ENCODE measurements at regions not wholly inside any gene's neighbourhood (a gene's known extent, or its start where the extent isn't known, plus 50 kb on each side); places are given as distances from the start of the nearest gene placed in this dataset.
"Not testable (repeated sequence)": the region's sequence is repeated elsewhere in the genome, so short reads cannot be mapped to it uniquely, and the experiment has no call there.

DNA sequence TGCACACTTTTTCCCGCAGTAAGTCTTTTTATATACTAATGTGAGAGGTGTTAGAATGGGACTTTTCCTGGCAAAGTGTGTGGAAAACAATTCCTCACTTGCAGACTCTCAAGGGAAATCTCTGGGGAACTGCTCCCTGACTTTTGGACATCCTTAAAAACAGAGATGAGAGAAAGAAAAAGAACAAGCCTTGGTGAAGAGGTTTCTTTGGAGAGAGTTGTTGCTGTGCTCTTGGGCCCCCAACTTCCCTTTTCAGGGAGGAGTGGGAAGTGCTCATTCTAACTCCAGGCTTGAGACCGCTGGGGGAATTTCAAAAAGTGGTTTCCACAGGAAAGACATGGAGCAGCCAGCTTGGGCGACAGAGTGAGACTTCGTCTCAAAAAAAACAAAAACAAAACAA is 142.6 kb upstream of the SPRED2 start:
- DNase-seq (ENCODE audit: low read depth in 2 of 2) = no peak

DNA sequence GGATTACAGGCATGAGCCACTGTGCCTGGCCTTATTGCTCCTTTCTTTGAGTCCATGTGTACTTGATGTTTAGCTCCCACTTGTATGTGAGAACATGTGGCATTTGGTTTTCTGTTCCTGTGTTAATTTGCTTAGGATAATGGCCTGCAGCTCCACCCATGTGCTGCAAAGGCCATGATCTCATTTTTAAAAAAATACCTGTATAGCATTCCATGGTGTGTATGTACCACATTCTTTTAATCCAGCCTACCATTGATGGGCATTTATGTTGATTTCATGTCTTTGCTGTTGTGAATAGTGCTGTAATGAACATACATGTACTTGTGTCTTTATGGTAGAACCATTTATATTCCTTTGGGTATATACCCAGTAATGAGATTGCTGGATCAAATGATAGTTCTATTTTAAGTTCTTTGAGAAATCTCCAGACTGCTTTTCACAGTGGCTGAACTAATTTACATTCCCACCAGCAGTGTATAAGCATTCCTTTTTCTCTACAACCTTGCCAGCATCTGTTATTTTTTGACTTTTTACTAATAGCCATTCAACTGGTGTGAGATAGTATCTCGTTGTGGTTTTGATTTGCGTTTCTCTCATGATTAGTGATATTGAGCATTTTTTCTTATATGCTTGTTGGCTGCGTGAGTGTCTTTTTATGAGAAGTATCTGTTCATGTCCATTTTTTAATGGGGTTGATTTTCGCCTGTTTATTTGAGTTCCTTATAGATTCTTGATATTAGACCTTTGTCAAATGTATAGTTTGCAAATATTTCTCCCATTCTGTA is 136.4 kb upstream of the SPRED2 start:
- not testable (repeated sequence) for DNase-seq (ENCODE audit: low read depth in 2 of 2)

DNA sequence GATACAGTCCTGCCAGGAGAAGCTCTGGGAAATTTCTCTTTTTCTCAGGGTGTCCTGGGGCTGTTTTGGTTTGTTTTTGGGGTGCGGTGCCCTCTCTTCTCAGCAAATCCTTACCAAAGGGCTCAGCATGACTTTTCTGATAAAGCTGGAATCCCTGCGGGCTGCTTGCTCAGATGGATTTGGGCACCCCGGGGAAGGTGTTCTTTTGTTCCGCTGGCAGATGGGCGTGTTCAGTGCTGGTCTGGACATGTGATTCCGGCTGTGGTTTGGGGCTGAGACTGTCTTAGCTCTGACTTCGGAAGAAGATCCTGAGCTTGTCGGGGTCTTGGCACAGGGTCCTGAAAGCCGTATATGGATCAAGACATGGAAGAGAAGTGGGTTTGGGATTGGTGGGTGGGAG is 134.2 kb upstream of the SPRED2 start:
- no peak for DNase-seq (ENCODE audit: low read depth in 2 of 2)

DNA sequence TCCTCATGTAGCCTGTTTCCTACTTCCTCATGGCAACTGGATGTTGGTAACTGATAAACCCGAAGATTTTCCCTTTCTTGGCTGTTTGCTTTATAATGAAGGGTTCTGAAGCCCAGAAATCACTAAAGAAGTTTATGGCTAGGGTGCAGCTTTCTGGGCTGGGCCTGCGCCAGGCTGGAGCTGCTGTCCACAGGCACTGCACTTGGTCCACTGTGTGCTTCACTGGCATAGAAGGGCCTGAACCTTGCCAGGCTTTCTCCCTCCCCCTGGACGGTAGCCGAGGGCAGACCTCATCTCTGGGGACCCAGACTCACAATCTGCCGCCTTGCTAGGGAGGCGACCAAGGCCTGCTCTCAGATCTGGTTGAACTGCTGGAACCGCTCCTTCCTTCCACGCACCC is 133.3 kb upstream of the SPRED2 start:
- DNase-seq (ENCODE audit: low read depth in 2 of 2) = no peak

DNA sequence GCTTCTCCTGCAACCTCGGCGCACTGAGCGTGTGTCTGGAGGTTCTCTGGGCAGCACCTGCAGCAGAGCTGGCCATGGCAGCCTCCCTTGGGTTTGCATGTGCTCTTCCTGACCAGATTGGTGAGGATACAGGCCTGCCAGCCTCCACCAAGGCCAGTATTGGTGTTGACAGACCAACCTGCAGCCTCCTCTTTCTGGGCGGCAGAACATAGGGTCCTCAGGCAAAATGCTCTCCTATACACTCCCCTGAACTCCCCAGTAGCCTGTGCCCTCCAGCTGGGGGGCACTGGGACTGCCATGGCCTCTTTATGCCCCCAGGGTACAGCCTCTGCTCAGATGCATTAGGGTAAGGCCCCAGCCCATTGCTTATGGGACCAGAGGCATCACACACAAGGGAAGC is 131.9 kb upstream of the SPRED2 start:
- no peak for DNase-seq (ENCODE audit: low read depth in 2 of 2)

DNA sequence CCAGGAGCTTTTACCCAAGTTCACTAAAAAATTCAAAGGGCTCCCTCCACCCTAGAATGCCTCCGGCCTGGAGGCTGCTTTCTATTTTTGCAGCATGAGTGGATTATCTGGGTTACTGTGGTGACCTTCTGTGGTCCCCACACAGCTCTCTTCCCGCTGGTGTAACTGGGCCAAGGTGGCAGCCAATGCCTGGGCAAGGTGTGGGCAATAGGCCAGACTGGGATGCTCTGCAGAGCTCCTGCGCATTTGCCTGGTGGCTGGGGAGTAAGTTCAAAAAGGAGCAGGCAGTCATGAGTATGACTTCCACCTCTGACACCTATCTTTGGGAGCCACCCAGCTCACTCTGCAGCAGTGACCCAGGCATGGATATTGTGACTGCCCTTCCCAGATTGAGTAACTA is 130.5 kb upstream of the SPRED2 start:
- DNase-seq (ENCODE audit: low read depth in 2 of 2) = no peak

DNA sequence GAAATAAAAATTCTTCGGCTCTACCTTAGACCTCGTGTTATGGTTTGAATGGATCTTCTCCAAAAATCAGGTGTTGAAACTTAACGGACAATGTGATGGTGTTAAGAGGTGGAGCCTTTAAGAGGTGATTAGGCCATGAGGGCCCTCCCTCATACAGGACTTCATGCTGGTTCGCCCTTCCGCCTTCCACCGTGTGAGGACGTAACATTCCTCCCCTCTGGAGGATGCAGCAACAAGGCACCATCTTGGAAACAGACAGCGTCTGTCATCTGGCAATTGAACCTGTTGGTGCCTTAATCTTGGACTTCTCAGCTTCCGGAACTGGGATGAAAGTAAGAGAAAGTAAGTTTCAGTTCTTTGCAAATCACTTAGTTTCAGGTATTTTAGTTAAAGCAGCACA is 126.3 kb upstream of the SPRED2 start:
- no peak for DNase-seq (ENCODE audit: low read depth in 2 of 2)

DNA sequence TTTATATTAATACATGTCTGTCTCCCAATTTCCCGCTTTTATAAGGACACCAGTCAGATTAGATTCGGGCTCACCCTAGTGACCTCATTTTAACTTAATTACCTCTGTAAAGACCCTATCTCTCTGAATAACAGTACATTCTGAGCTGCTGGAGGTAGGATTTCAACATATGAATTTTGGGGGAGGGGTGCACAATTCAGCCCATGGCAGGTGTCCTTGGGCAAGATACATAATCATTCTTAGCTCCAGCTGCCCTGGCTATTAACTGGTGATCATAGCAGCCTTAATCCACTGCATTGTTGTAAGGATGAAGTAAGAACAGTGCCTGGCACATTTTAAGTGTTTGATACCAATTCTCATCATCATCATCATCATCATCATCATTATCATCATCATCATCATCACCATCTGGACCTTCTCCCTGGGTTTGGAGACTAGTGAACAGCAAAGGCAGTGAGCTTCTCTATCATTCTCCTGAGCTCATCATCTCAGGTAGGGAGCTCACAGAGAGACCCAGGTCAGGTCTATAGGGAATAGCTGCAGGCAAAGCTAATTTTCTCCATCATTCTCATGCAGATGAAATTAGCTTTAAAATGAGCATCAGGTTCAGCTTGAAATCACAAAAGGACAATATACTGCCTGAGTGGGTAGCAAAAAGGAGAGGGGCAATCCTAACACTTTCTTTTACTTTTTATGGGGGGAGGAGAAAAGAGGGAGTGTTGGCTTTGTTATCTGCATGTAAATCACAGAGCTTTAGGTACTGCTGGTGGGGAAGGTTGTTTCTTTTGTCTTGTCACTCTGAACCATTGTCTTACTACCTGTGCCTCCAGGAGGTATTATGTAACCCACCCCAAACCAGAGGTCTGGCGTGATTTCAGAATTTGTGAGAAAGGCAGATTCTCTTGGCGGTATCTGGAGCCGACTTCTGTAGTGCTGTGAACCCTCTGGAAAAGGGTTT is 125.5 kb upstream of the SPRED2 start:
- no peak for DNase-seq (ENCODE audit: low read depth in 2 of 2)

DNA sequence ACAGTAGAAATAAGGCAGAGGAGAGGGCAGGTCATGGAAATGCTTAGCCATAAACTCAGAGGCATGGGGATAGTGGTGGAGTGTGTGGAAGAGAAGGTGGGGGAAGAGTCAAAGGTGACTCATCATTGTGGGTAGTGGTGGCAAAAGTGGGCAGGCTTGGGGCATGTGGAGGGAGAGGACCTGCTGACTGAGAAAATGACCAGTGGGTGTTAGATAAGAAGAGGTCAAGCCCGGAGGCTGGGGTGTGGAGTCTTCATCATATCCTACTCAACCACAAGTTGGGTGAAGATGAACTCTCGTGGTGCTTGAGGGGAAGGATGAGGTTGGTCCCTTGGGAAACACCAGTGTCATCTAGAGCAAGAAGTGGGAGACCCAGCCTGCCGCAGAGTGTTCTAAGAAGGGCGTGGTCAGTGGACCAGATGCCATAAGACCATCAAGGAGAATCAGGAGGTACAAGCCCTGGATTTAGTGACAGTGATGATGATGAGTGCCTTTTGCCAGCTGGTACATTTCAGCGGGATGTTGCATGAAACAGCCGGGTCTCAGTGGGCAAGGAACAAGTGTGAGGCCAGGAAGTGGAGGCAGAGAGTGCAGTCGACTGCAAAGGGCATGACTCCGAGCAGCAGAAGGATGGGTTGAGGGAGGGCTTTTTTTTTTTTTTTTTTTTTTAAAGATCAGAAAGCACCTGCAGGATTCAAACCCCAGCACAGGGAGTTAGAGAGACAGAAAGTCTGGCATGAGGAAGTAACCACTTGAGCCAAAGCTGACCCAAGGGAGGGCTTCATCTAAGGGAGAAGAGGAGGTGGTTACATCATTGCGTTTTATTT is 122.6 kb upstream of the SPRED2 start:
- DNase-seq (ENCODE audit: low read depth in 2 of 2) = peak; percentile 5 to 10

DNA sequence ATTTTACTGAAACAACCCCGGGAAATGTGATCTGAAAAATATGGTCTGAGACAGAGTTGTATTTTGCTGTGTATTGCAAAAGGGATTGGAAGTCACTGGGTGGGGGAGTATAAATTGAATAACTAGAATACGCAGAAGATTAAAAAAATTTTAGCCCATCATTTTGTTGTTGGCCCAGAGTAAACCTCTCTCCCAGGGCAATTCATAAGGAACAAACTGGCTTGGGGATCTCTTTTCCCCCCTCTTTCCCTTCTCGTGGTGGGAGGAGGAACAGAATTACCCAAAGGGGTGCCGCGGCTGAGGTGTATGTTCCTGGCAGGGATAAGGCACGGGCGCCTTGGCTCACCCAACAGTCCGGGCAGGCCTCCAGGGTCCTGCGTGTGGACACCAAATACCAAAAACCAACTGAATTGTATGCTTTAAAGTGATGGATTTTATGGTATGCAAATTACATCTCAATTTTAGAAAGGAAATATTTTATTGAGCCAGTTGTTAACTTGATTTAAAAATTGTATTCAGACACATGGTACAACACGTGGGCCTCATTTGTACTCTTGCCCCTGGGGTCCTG is 121.2 kb upstream of the SPRED2 start:
- no peak for DNase-seq (ENCODE audit: low read depth in 2 of 2)

DNA sequence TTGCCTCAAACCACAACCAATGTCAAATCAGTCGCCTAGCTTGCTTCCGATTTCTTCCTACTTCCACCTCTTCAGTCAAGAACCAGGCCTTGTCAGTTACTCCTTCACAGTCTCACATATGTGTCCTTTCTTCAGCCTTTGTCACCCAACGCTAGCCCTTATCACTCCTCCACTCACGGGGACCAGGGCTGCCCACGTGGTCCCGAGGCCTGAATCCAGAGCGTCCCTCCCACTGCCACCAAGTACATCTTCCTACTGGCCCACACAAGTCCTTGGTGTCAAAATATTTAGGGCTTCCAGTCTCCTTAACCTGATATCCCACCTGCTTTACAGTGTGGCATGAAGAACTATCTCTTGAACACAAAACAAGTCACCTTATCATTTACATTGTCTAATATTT is 119.1 kb upstream of the SPRED2 start:
- DNase-seq (ENCODE audit: low read depth in 2 of 2) = no peak

DNA sequence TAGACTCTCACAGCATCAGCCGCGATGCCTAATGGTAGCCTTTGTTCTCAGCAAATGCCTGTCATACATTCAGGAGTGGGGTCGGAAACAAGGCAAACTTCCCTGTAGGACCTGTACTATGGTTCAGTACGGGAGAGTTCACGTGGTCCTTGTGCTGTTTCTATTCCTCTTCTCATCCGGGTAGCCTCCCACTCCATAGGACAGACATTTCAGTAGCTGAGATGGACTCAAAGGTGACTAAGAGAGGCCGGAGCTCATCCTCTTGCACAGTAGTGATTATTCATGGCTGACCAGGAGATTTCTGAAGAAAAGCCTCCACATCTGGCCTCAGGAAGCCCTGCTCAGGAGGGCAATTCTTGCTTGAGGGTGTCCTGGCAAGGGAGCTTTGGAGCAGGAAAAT is 117.8 kb upstream of the SPRED2 start:
- DNase-seq (ENCODE audit: low read depth in 2 of 2) = no peak

DNA sequence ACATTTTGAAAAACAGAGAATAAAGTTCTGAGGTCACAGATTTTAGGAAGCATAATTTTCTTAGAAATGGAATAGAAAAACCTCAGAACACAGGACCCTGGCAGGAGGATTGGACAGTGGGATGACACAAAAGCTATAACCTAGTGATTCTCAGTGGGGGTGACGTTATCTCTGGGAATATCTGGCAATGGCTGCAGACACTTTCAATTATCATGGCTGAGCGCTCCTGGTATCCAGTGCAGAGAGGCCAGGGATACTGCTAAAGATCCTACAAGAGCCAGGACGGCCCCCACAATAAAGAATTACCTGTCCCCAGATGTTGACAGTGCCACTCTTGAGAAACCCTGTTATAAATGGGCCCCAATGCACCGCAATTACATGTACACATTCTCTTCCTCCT is 117.2 kb upstream of the SPRED2 start:
- no peak for DNase-seq (ENCODE audit: low read depth in 2 of 2)

DNA sequence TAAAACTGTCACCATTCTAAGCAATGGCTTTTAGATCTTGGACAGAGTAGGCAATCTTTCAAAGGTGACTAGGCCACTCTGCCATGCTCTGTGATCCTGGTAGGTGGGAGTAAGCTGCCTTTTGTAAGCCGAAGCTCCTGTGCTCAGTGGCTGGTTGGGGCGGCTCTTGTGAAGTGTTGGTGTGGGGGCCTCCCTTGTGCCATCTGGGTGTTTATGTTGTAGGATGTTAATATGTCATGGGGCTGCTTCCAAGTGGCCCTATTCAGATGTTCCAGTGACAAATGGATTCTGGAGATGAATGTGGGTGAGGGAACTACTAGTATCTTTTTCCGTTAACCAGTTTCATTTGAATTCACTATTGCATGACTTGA is 116.8 kb upstream of the SPRED2 start:
- peak in 1 of 2 donors; percentile 17 for DNase-seq (ENCODE audit: low read depth in 2 of 2)

DNA sequence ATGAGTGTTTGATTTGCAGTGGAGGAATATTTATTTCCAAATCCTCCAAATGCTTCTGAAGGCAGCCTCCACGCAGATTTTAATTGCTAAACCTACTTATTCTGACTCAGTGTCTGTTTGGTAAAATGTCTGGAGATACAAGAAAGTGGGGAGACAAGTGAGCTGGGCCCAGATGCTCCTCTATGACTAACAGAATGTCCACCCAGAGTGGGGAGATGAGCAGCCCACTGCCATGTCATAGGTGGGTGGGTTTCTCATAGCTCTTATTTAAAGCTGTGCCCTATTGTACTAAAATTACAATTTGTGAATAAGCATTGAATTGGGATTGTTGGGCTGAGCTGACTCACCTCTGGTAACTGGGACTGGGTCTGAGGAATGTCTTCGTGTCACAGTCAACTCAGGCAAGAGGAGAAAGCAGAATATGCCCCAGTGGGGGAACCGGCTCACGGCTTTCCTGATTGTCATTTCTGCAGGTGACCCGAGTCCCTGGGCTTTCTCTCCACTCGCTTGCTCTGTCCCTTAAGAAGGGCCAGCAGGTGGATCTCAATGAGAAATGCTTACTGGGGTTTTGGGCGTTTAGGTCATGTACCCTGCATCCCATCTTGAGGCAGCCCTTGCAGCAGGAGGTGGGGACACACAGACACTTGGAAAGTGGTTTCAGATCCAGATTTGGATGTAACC is 116.3 kb upstream of the SPRED2 start:
- DNase-seq (ENCODE audit: low read depth in 2 of 2) = no peak

DNA sequence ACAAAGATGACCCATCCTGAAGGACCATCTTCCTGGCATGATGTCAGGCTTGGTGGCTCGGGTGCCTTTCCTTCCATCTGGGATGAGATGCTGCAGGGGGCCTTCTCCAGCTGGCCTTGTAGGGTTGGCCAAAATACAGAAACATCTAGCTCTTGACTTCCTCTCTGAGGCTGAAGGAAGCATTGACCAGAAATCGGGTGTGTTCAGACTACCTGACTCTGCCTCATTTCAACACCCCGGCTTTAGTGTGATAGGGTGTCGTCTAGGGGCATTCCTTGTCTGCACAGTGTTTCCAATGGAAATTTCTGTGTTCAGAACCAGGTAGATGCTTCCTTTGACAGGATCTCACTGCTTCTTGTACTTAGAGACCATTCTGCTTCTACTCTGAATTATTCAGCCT is 115.7 kb upstream of the SPRED2 start:
- no peak for DNase-seq (ENCODE audit: low read depth in 2 of 2)

DNA sequence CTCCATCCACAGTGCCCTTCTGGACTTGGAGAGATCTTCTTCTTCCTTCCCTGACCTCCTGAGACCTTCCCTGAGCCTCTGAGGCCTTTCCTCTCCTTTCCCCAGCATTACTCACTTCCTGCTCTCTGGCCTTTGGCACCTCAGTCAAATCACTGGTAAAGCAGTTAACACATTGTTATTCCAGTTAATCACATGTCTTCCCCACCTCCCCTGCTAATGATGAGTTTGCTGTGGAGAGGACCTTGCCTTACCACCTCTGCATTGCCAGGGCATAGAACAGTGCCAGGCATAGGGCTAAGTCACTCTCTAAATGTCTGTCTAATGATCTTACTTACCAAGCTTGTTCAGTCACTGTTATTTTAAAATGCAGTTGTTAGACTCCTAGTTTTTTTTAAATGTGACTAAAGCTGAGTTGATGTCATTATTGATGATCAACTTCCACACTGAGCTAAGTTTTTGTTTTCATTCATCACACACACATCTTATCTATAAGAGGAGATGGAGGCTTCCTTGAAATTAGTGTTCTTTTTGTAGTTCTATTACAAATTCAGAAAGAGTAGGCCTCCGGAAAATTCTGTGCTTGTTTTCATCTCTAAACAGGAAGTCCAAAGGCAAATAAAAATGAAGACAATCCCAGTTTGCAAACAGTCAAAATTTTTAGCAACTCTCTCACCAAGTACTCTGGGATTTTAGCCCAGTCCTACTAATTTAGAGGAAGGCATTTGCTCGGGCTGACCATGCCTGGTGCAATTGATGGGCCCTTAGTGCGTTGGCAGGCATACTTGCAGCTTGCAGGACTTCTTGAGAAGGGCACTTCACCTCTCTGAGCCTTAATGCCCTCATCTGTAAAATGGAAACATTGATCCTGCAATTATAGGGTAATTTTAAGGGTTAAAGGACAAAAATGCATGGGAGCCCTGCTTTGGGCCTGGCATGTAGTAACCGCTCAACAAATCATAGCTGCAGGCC is 113.7 kb upstream of the SPRED2 start:
- no peak for DNase-seq (ENCODE audit: low read depth in 2 of 2)

DNA sequence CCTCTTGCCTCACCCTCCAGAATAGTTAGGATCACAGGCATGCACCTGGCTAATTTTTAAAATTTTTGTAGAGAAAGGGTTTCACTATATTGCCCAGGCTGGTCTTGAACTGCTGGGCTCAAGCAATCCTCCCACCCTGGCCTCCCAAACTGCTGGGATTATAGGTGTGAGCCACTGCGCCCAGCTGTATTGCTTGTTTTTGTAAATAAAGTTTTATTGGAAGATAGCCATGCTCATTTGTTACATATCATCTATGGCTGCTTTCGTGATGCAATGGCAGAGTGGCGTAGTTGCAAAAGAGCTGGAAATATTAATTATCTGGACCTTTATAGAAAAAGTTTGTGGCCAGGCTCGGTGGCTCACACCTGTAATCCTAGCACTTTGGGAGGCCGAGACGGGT is 109.4 kb upstream of the SPRED2 start:
- DNase-seq (ENCODE audit: low read depth in 2 of 2) = no peak

DNA sequence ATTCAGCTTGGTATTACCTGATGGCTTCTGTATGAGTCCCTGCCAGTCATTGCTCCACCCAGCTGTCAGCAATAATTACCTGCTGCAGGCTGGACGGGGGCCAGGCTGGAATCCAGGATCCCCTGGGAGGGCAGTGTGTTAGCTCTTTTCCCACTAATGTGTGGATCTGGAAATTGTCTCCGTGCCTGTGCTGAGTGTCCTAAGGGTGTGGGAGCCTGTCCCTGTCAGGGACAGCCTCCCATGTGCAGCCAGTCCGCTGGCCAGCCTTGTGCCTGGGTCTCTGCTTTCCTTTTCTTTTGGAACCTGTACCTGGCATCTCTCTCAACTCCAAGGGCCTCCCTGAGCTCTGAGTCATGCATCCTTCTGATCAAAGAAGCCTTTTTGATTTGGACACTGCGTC is 107.2 kb upstream of the SPRED2 start:
- DNase-seq (ENCODE audit: low read depth in 2 of 2) = no peak
